ENCODE measurements at regions not wholly inside any gene's neighbourhood (a gene's known extent, or its start where the extent isn't known, plus 50 kb on each side); places are given as distances from the start of the nearest gene placed in this dataset.
A peak's percentile ranks its signal among the peaks of the same experiment; 100 is the strongest.

DNA sequence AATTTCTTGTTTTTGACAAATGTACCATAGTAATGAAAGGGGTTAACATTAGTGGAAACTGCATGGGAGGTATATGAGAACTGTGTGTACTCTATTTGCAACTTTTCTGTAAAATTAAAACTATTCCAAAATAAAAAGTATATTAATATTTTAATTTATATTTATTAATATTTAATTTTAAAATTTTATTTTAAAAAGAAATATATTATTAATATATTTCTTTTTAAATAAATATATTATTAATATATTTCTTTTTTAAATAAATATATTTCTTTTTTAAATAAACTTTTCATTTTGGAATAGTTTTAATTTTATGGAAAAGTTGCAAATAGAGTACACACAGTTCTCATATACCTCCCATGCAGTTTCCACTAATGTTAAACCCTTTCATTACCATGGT lies 101.1 kb upstream of the SLC7A1 start:
- Histone ChIP-seq H3K4me1 (ENCODE audit: control insufficient read depth, insufficient read depth, low read length) (no peaks in the 10 kb centered on the region), H3K9me3 (ENCODE audit: control insufficient read depth, insufficient read depth, low read length) (no peaks in the 10 kb centered on the region), H3K4me3 (ENCODE audit: low read depth, low read length) (no peak overlapping the region), H3K27me3 (ENCODE audit: control insufficient read depth, insufficient read depth, low read length) (no peaks in the 10 kb centered on the region), H3K27ac (ENCODE audit: low read depth, low read length) (no peak overlapping the region), H3K36me3 (ENCODE audit: control insufficient read depth, insufficient read depth, low read length) (no peaks in the 10 kb centered on the region)
- no peak for DNase-seq (ENCODE audit: low read depth in 4 of 6, low spot score in 6 of 6)

DNA sequence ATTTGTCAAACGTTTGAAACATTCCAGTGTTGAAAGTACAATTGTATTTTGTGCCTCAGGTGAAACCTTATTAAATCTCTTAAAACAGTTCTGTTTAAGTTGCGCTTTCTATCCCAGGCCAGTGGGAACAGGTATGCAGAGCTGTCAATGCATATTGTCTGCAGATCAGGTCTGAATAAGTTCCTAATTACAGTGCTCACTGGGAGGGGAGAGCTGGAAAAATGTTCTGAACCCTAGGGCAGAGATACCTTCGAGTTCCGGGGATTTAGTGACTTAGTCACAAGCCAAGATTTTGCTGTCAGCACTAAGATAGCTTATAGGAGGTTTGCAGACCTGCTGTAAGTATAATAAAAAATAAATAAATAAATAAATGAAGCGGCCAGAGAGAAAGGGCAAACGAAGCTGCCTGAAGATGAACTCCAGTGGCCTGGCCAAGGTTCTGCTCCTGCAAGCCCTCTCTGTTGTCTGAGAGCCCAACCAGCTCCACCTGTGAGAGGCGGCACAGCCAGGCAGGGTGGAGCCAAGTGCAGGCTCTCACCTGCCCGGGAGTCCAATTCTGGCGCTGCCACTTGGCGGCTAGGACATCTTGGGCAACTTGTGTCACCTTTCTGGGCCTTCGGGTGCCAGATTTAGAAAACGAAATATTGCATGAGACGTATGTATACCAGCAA lies 97.9 kb upstream of the SLC7A1 start:
- 90% methylated on average over 9 of the region's 13 CpGs for WGBS (ENCODE audit: insufficient coverage)
- no peak overlapping the region for H3K27ac ChIP-seq (ENCODE audit: low read depth, low read length)
- DNase-seq (ENCODE audit: low read depth in 4 of 6, low spot score in 6 of 6) = no peak

DNA sequence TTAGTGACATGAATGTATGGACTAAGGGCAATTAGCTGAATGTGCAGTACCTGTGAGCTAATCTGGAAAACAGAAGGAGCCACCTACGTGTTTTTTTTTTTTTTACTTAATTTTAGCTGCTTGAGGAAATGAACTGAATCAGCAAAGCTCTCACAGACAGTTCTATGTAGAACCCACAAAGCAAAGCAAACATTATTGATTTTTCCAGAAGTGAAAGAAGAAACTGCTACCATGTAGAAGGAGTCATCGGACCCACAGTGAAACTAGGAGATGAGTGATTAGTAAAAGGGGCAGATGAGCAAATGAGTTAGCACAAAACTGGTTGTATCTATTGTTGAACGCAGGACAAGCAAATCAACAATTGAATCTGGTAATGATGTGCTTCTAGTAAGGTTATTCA lies 94.1 kb upstream of the SLC7A1 start:
- no peak overlapping the region for H3K4me3 ChIP-seq (ENCODE audit: low read depth, low read length)
- no peak for DNase-seq (ENCODE audit: low read depth in 4 of 6, low spot score in 6 of 6)
- no CpG with 5 or more reads among the region's 3 CpGs for WGBS (ENCODE audit: insufficient coverage)

More for the DNA sequence above, 97.9 kb upstream of the SLC7A1 start:
- Histone ChIP-seq H3K4me3 (ENCODE audit: low read depth, low read length) (no peak overlapping the region), H3K4me1 (ENCODE audit: control insufficient read depth, insufficient read depth, low read length) (no peaks in the 10 kb centered on the region), H3K27me3 (ENCODE audit: control insufficient read depth, insufficient read depth, low read length) (no peaks in the 10 kb centered on the region), H3K36me3 (ENCODE audit: control insufficient read depth, insufficient read depth, low read length) (no peaks in the 10 kb centered on the region), H3K9me3 (ENCODE audit: control insufficient read depth, insufficient read depth, low read length) (no peaks in the 10 kb centered on the region)

GRCh38 chr13:29688193-29688592 lies 92.7 kb upstream of the SLC7A1 start:
- H3K27ac ChIP-seq (ENCODE audit: low read depth, low read length) = no peak overlapping the region
- H3K27me3 ChIP-seq (ENCODE audit: control insufficient read depth, insufficient read depth, low read length) = no peaks in the 10 kb centered on the region
- no peaks in the 10 kb centered on the region for H3K9me3 ChIP-seq (ENCODE audit: control insufficient read depth, insufficient read depth, low read length)
- H3K4me1 ChIP-seq (ENCODE audit: control insufficient read depth, insufficient read depth, low read length) = no peaks in the 10 kb centered on the region
- no peak for DNase-seq (ENCODE audit: low read depth in 4 of 6, low spot score in 6 of 6)
- whole genome bisulfite sequencing (ENCODE audit: insufficient coverage) = 100% methylated on average over 3 of the region's 3 CpGs
- H3K4me3 ChIP-seq (ENCODE audit: low read depth, low read length) = no peak overlapping the region
- no peaks in the 10 kb centered on the region for H3K36me3 ChIP-seq (ENCODE audit: control insufficient read depth, insufficient read depth, low read length)

More for the DNA sequence above, 94.1 kb upstream of the SLC7A1 start:
- Histone ChIP-seq H3K27ac (ENCODE audit: low read depth, low read length) (no peak overlapping the region), H3K36me3 (ENCODE audit: control insufficient read depth, insufficient read depth, low read length) (no peaks in the 10 kb centered on the region), H3K27me3 (ENCODE audit: control insufficient read depth, insufficient read depth, low read length) (no peaks in the 10 kb centered on the region), H3K9me3 (ENCODE audit: control insufficient read depth, insufficient read depth, low read length) (no peaks in the 10 kb centered on the region), H3K4me1 (ENCODE audit: control insufficient read depth, insufficient read depth, low read length) (no peaks in the 10 kb centered on the region)

GRCh38 chr13:29684441-29684840 lies 89.0 kb upstream of the SLC7A1 start:
- Histone ChIP-seq H3K4me1 (ENCODE audit: control insufficient read depth, insufficient read depth, low read length) (no peaks in the 10 kb centered on the region), H3K9me3 (ENCODE audit: control insufficient read depth, insufficient read depth, low read length) (no peaks in the 10 kb centered on the region), H3K27ac (ENCODE audit: low read depth, low read length) (no peak overlapping the region), H3K36me3 (ENCODE audit: control insufficient read depth, insufficient read depth, low read length) (no peaks in the 10 kb centered on the region), H3K4me3 (ENCODE audit: low read depth, low read length) (no peak overlapping the region), H3K27me3 (ENCODE audit: control insufficient read depth, insufficient read depth, low read length) (no peaks in the 10 kb centered on the region)
- WGBS (ENCODE audit: insufficient coverage) = no CpG with 5 or more reads among the region's 1 CpG
- DNase-seq (ENCODE audit: low read depth in 4 of 6, low spot score in 6 of 6) = peak in 1 of 6 donors; percentile 13

DNA sequence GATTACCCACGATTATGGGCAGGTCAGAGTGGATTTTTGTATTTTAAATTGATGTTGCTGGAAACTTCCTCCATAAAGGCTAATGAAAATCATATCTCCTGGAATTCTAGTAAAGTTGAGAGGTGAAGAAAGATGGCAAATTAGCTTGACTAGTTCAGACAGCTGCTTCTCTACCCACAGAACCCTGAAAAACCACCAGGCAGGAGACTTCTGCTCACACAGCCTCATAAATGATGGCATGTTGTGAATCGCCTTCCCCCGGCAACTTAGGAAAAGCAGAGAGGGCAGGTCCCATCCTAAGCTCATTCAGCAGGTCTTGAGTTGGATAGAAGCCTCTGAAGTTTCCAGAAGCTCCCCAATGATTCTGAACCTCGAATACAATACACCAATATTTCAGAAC lies 87.6 kb upstream of the SLC7A1 start:
- H3K27ac ChIP-seq (ENCODE audit: low read depth, low read length) = no peak overlapping the region
- 100% methylated on average over 2 of the region's 4 CpGs for WGBS (ENCODE audit: insufficient coverage)

DNA sequence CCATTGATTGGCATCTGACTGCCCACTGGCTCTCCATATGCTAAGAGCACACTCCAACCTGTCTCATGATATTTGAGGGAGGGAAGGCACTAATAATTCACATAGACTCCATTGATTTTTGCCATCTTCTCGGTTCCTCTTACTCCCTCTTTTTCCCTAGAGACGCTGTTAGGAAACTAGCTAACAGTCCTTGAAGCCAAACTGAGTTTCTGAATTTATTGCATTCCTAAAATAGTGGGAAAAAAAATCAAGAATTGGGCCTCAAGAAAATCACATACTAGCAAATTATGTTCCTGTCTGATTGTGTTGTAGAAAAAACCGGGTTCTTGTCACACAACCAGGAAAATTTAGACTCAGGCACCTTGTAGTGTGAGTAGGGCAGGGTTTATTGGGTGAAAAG lies 86.4 kb upstream of the SLC7A1 start:
- Histone ChIP-seq H3K4me1 (ENCODE audit: control insufficient read depth, insufficient read depth, low read length) (no peaks in the 10 kb centered on the region), H3K27me3 (ENCODE audit: control insufficient read depth, insufficient read depth, low read length) (no peaks in the 10 kb centered on the region), H3K9me3 (ENCODE audit: control insufficient read depth, insufficient read depth, low read length) (no peaks in the 10 kb centered on the region), H3K36me3 (ENCODE audit: control insufficient read depth, insufficient read depth, low read length) (no peaks in the 10 kb centered on the region), H3K27ac (ENCODE audit: low read depth, low read length) (no peak overlapping the region), H3K4me3 (ENCODE audit: low read depth, low read length) (no peak overlapping the region)
- DNase-seq (ENCODE audit: low read depth in 4 of 6, low spot score in 6 of 6) = no peak
- WGBS (ENCODE audit: insufficient coverage) = no CpG with 5 or more reads among the region's 3 CpGs

More for the DNA sequence above, 87.6 kb upstream of the SLC7A1 start:
- no peaks in the 10 kb centered on the region for H3K36me3 ChIP-seq (ENCODE audit: control insufficient read depth, insufficient read depth, low read length)
- no peak overlapping the region for H3K4me3 ChIP-seq (ENCODE audit: low read depth, low read length)
- DNase-seq (ENCODE audit: low read depth in 4 of 6, low spot score in 6 of 6) = no peak
- H3K9me3 ChIP-seq (ENCODE audit: control insufficient read depth, insufficient read depth, low read length) = no peaks in the 10 kb centered on the region
- no peaks in the 10 kb centered on the region for H3K27me3 ChIP-seq (ENCODE audit: control insufficient read depth, insufficient read depth, low read length)
- no peaks in the 10 kb centered on the region for H3K4me1 ChIP-seq (ENCODE audit: control insufficient read depth, insufficient read depth, low read length)

- 53% methylated on average over 7 of the region's 9 CpGs for WGBS (ENCODE audit: insufficient coverage)
- H3K27ac ChIP-seq (ENCODE audit: low read depth, low read length) = no peak overlapping the region
Measured at GRCh38 chr13:29679396-29680053, 84.0 kb upstream of the SLC7A1 start.

DNA sequence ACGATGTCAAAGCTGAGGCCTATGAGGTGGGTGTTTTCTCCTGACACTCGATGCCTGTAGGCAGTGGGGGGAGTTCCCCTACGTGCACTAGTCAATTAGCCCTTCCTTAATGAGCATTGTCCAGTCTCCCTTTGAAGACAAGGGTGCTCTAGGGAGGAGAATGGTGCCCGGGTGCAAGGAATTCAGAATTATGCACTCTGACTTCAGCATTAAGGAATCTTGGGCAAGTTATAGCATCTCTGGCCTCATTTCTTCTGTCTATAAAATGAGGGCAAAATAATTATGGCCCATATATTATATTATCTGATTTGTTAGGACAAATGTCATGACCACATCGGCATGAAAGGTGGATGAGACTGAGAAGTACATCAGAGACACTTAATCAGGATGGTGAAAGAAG lies 82.1 kb upstream of the SLC7A1 start:
- no peak overlapping the region for H3K27ac ChIP-seq (ENCODE audit: low read depth, low read length)
- H3K27me3 ChIP-seq (ENCODE audit: control insufficient read depth, insufficient read depth, low read length) = no peaks in the 10 kb centered on the region
- no peaks in the 10 kb centered on the region for H3K9me3 ChIP-seq (ENCODE audit: control insufficient read depth, insufficient read depth, low read length)

More at GRCh38 chr13:29679396-29680053, 84.0 kb upstream of the SLC7A1 start:
- no peak overlapping the region for H3K4me3 ChIP-seq (ENCODE audit: low read depth, low read length)
- no peaks in the 10 kb centered on the region for H3K27me3 ChIP-seq (ENCODE audit: control insufficient read depth, insufficient read depth, low read length)
- no peaks in the 10 kb centered on the region for H3K36me3 ChIP-seq (ENCODE audit: control insufficient read depth, insufficient read depth, low read length)
- no peaks in the 10 kb centered on the region for H3K9me3 ChIP-seq (ENCODE audit: control insufficient read depth, insufficient read depth, low read length)
- no peaks in the 10 kb centered on the region for H3K4me1 ChIP-seq (ENCODE audit: control insufficient read depth, insufficient read depth, low read length)
- peak in 2 of 6 donors; percentile 38 to 43 for DNase-seq (ENCODE audit: low read depth in 4 of 6, low spot score in 6 of 6)

GRCh38 chr13:29676941-29677452 lies 81.5 kb upstream of the SLC7A1 start:
- Histone ChIP-seq H3K4me1 (ENCODE audit: control insufficient read depth, insufficient read depth, low read length) (no peaks in the 10 kb centered on the region), H3K4me3 (ENCODE audit: low read depth, low read length) (no peak overlapping the region), H3K9me3 (ENCODE audit: control insufficient read depth, insufficient read depth, low read length) (no peaks in the 10 kb centered on the region), H3K36me3 (ENCODE audit: control insufficient read depth, insufficient read depth, low read length) (no peaks in the 10 kb centered on the region), H3K27me3 (ENCODE audit: control insufficient read depth, insufficient read depth, low read length) (no peaks in the 10 kb centered on the region), H3K27ac (ENCODE audit: low read depth, low read length) (no peak overlapping the region)
- WGBS (ENCODE audit: insufficient coverage) = 73% methylated on average over 8 of the region's 9 CpGs
- DNase-seq (ENCODE audit: low read depth in 4 of 6, low spot score in 6 of 6) = peak in 1 of 6 donors; percentile 19

More for the DNA sequence above, 82.1 kb upstream of the SLC7A1 start:
- no CpG with 5 or more reads among the region's 5 CpGs for WGBS (ENCODE audit: insufficient coverage)
- H3K4me1 ChIP-seq (ENCODE audit: control insufficient read depth, insufficient read depth, low read length) = no peaks in the 10 kb centered on the region
- DNase-seq (ENCODE audit: low read depth in 4 of 6, low spot score in 6 of 6) = no peak
- no peak overlapping the region for H3K4me3 ChIP-seq (ENCODE audit: low read depth, low read length)
- H3K36me3 ChIP-seq (ENCODE audit: control insufficient read depth, insufficient read depth, low read length) = no peaks in the 10 kb centered on the region

Data from spinal cord (tissue), 9 donors.